HEK293T (cell line): ENCODE measurements at regions not wholly inside any gene's neighbourhood (a gene's known extent, or its start where the extent isn't known, plus 50 kb on each side); places are given as distances from the start of the nearest gene placed in this dataset.

Source experiments
- ARNT ChIP-seq: fragments of 450-650 bp; IDR thresholded peaks from 2 replicates; pipeline ENCODE4 v1.6.1; 2017; ENCODE audit warnings: mild to moderate bottlenecking
- BHLHE40 ChIP-seq: fragments of 450-650 bp; IDR thresholded peaks from 2 replicates; pipeline ENCODE4 v1.6.1; 2016; ENCODE audit warnings: mild to moderate bottlenecking, moderate library complexity, borderline replicate concordance
- FOXA1 ChIP-seq: fragments of 450-650 bp; IDR thresholded peaks from 2 replicates; pipeline ENCODE4 v1.6.1; 2016; ENCODE audit warnings: mild to moderate bottlenecking
- FOXK2 ChIP-seq: fragments of 450-650 bp; IDR thresholded peaks from 2 replicates; pipeline ENCODE4 v1.6.1; 2016; ENCODE audit warnings: mild to moderate bottlenecking
- FOXM1 ChIP-seq: fragments of 450-650 bp; IDR thresholded peaks from 2 replicates; pipeline ENCODE4 v1.6.1; 2017; ENCODE audit warnings: mild to moderate bottlenecking, borderline replicate concordance
- HDGF ChIP-seq: fragments of 450-650 bp; IDR thresholded peaks from 2 replicates; pipeline ENCODE4 v1.6.1; 2017; ENCODE audit warnings: antibody characterized with exemption, borderline replicate concordance
- L3MBTL2 ChIP-seq: fragments of 450-650 bp; conservative IDR thresholded peaks from 2 replicates; pipeline ENCODE4 v1.6.1; 2016; ENCODE audit warnings: mild to moderate bottlenecking
- LEF1 ChIP-seq: fragments of 450-650 bp; IDR thresholded peaks from 2 replicates; pipeline ENCODE4 v1.6.1; 2017; ENCODE audit warnings: mild to moderate bottlenecking, borderline replicate concordance
- NFRKB ChIP-seq: fragments of 450-650 bp; IDR thresholded peaks from 2 replicates; pipeline ENCODE4 v1.6.1; 2016; ENCODE audit warnings: mild to moderate bottlenecking, moderate library complexity
- SP1 ChIP-seq: fragments of 450-650 bp; IDR thresholded peaks from 2 replicates; pipeline ENCODE4 v1.6.1; 2017
- SUZ12 ChIP-seq: fragments of 450-650 bp; IDR thresholded peaks from 2 replicates; pipeline ENCODE4 v1.6.1; 2016; ENCODE audit warnings: mild to moderate bottlenecking
- TARDBP ChIP-seq: fragments of 450-650 bp; IDR thresholded peaks from 2 replicates; pipeline ENCODE4 v1.6.1; 2016
- ZNF384 ChIP-seq: fragments of 450-650 bp; IDR thresholded peaks from 2 replicates; pipeline ENCODE4 v1.6.1; 2016

- TF ChIP-seq LEF1 (no peak), FOXM1 (no peak), FOXA1 (no peak), SP1 (no peak), ZNF384 (no peak), HDGF (no peak), ARNT (no peak), SUZ12 (no peak), BHLHE40 (no peak), FOXK2 (no peak), TARDBP (no peak), NFRKB (no peak), L3MBTL2 (no peak)
Observed at GRCh38 chr3:156608601-156609514, 53.9 kb upstream of the SSR3 start.
